ENCODE measurements at regions not wholly inside any gene's neighbourhood (a gene's known extent, or its start where the extent isn't known, plus 50 kb on each side); places are given as distances from the start of the nearest gene placed in this dataset.

DNA sequence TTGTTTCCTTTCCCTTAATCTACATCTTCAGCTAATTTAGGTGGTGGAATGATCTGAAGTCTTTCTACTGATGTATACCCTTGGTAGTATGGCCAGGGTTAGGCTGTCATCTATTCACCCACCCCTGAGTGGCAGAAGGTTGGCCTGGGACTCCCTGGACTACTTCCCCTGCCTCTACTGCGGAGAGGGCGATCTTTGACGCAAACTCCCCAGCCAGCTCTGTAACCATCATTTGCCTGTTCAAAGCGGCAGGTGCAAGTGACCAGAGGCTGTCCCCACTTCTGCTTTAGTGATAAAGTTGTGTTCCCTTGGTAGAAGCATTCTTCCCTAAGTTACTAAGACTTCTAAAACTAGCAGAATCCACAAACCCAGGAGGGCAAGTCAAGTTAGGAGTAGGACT, 70.8 kb upstream of the UNC5B start:
- Histone ChIP-seq H3K27me3 (ENCODE audit: insufficient read depth, low read length, poor library complexity, severe bottlenecking) (no peaks in the 10 kb centered on the region), H3K9me3 (ENCODE audit: low read length) (no peaks in the 10 kb centered on the region), H3K4me3 (ENCODE audit: low read length) (no peak overlapping the region), H3K36me3 (ENCODE audit: insufficient read depth, low read length) (no peaks in the 10 kb centered on the region), H3K27ac (ENCODE audit: low read depth, low read length) (no peak overlapping the region), H3K4me1 (ENCODE audit: insufficient read depth, low read length) (no peaks in the 10 kb centered on the region)
- peaks cover 4 to 23% of the 10 kb centered on the region in 2 donors for H3K27me3 Mint-ChIP-seq
- no peak for DNase-seq
- H3K4me3 Mint-ChIP-seq, result no peak overlapping the region
- H3K36me3 Mint-ChIP-seq, result peaks cover 0 to 1% (median 0%) of the 10 kb centered on the region in 3 donors
- H3K27ac Mint-ChIP-seq, result no peak overlapping the region
- H3K9me3 Mint-ChIP-seq, result no peaks in the 10 kb centered on the region
- CTCF ChIA-PET, result no interaction called here
- POLR2A ChIA-PET, result no interaction called here
- H3K4me1 Mint-ChIP-seq, result no peaks in the 10 kb centered on the region

DNA sequence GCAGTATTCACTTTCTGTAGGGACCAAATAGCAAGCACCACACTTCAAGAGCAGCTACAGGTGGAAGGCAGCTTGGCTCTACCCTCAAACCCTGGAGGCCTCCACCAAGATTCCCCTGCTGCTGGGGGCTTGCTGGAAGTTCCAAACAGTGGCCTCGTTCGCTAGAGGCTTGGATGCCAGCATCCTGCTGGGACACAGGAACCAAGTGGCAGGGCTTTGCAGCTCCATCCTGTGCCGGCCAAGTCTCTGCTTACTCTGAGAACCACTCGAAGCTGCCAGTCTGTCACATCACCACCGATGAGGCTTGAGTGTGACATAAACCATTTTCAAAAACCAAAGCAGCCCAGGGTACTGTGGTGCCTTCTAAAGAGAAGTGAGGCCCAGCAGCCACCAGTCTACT, 69.2 kb upstream of the UNC5B start:
- H3K27ac Mint-ChIP-seq, result no peak overlapping the region
- H3K4me1 Mint-ChIP-seq, result no peaks in the 10 kb centered on the region
- CTCF ChIA-PET, result interaction anchor here (1.1 kb wide), 1 partner anchor 8 kb away, joined by 3 read pairs; no protein-coding TSS in a partner anchor
- POLR2A ChIA-PET, result no interaction called here
- H3K36me3 Mint-ChIP-seq, result peaks cover 0 to 1% (median 0%) of the 10 kb centered on the region in 3 donors
- no peak overlapping the region for H3K27ac ChIP-seq (ENCODE audit: low read depth, low read length)
- no peaks in the 10 kb centered on the region for H3K9me3 Mint-ChIP-seq
- H3K4me3 ChIP-seq (ENCODE audit: low read length), result no peak overlapping the region
- peaks cover 4 to 18% of the 10 kb centered on the region in 2 donors for H3K27me3 Mint-ChIP-seq
- no peak overlapping the region for H3K4me3 Mint-ChIP-seq
- H3K27me3 ChIP-seq (ENCODE audit: insufficient read depth, low read length, poor library complexity, severe bottlenecking), result no peaks in the 10 kb centered on the region
- H3K36me3 ChIP-seq (ENCODE audit: insufficient read depth, low read length), result no peaks in the 10 kb centered on the region
- DNase-seq, result no peak
- H3K9me3 ChIP-seq (ENCODE audit: low read length), result no peaks in the 10 kb centered on the region
- no peaks in the 10 kb centered on the region for H3K4me1 ChIP-seq (ENCODE audit: insufficient read depth, low read length)

DNA sequence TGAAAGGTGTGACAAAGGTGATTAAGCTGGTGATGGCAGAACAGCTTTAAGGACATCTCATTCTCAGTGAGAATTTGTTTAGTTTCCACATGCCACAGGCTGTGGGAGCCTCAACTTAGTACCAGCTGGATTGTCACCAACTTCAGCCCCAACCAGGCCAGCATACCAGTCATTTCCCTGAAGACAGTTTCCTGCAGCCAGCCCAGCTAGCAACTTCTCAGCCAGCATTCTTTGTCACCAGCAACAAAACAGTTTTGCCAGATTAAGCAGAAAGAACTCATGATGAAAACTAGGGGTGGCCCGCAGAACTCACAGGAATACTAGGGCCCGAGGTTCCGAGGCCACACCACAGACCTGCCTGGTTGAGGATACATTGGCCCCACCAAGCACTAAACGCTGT, 68.8 kb upstream of the UNC5B start:
- ChIA-PET CTCF (interaction anchor here (1.1 kb wide), 1 partner anchor 9 kb away, joined by 3 read pairs; no protein-coding TSS in a partner anchor), POLR2A (no interaction called here)
- peaks cover 1 to 14% of the 10 kb centered on the region in 2 donors for H3K27me3 Mint-ChIP-seq
- H3K27ac ChIP-seq (ENCODE audit: low read depth, low read length), result no peak overlapping the region
- no peaks in the 10 kb centered on the region for H3K4me1 Mint-ChIP-seq
- H3K4me1 ChIP-seq (ENCODE audit: insufficient read depth, low read length), result no peaks in the 10 kb centered on the region
- no peaks in the 10 kb centered on the region for H3K27me3 ChIP-seq (ENCODE audit: insufficient read depth, low read length, poor library complexity, severe bottlenecking)
- no peak overlapping the region for H3K4me3 ChIP-seq (ENCODE audit: low read length)
- H3K36me3 ChIP-seq (ENCODE audit: insufficient read depth, low read length), result no peaks in the 10 kb centered on the region
- H3K9me3 Mint-ChIP-seq, result no peaks in the 10 kb centered on the region
- no peaks in the 10 kb centered on the region for H3K9me3 ChIP-seq (ENCODE audit: low read length)
- DNase-seq, result no peak
- H3K36me3 Mint-ChIP-seq, result peaks cover 0 to under 1% (median 0%) of the 10 kb centered on the region in 3 donors
- no peak overlapping the region for H3K27ac Mint-ChIP-seq
- H3K4me3 Mint-ChIP-seq, result no peak overlapping the region

DNA sequence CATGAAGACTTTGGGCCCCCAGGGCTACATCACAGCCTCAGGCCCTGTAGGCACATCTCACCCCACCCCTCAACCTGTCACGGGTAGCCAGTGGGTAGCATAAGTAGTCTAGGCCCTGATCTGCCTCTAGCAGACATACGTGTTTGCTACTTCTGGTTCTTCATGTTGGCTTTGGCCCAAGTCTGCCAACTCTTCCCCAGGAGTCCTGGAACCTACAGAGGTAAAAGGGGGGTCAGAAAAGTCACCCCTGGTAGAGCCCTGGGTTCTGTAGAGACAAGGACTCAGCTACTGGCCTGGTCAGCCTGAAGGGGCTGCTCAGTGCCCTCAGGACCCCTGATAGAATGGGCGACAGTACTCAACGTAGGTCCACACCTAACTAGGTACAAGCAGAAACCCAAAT, 67.5 kb upstream of the UNC5B start:
- no peak overlapping the region for H3K27ac ChIP-seq (ENCODE audit: low read depth, low read length)
- H3K4me3 Mint-ChIP-seq, result no peak overlapping the region
- no peak for DNase-seq
- no peaks in the 10 kb centered on the region for H3K9me3 Mint-ChIP-seq
- no peaks in the 10 kb centered on the region for H3K9me3 ChIP-seq (ENCODE audit: low read length)
- H3K36me3 Mint-ChIP-seq, result no peaks in the 10 kb centered on the region
- no peaks in the 10 kb centered on the region for H3K4me1 ChIP-seq (ENCODE audit: insufficient read depth, low read length)
- no peaks in the 10 kb centered on the region for H3K36me3 ChIP-seq (ENCODE audit: insufficient read depth, low read length)
- H3K4me3 ChIP-seq (ENCODE audit: low read length), result no peak overlapping the region
- ChIA-PET CTCF (no interaction called here), POLR2A (no interaction called here)
- no peaks in the 10 kb centered on the region for H3K4me1 Mint-ChIP-seq
- no peak overlapping the region for H3K27ac Mint-ChIP-seq
- no peaks in the 10 kb centered on the region for H3K27me3 ChIP-seq (ENCODE audit: insufficient read depth, low read length, poor library complexity, severe bottlenecking)
- peaks cover 1 to 7% of the 10 kb centered on the region in 2 donors for H3K27me3 Mint-ChIP-seq

DNA sequence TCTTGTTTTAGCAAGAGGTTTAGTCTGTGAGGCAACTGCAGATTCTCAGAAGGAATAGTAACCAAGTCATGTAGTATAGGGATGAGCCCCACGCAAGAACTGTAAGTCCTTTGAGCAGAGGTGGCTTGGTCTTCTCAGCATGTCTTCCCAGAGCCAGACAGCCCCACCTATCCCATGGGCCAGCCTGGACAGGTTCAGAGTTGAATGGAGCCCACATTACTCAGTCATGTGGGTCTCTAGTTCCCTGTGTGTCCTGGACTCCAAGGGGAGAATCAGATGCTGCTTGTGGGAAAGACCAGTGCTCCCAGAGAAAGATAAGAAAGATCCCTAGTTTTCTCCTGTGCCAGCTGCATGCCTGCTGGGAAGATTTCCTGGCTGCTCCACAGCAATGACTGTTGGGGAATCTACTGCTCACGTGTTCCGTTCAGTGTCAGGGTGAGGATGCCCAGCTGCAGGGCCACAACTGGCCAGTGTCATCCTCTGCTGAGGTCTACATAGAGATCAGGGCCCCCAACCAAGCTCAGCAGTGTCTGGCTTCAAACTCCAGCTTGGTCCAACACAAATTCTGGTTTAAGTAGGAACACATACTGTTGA, 66.9 kb upstream of the UNC5B start:
- Histone ChIP-seq H3K27ac (ENCODE audit: low read depth, low read length) (no peak overlapping the region), H3K27me3 (ENCODE audit: insufficient read depth, low read length, poor library complexity, severe bottlenecking) (no peaks in the 10 kb centered on the region), H3K4me3 (ENCODE audit: low read length) (no peak overlapping the region), H3K36me3 (ENCODE audit: insufficient read depth, low read length) (no peaks in the 10 kb centered on the region), H3K4me1 (ENCODE audit: insufficient read depth, low read length) (no peaks in the 10 kb centered on the region), H3K9me3 (ENCODE audit: low read length) (no peaks in the 10 kb centered on the region)
- H3K36me3 Mint-ChIP-seq, result no peaks in the 10 kb centered on the region
- H3K27me3 Mint-ChIP-seq, result peaks cover 1 to 7% of the 10 kb centered on the region in 2 donors
- no peak overlapping the region for H3K27ac Mint-ChIP-seq
- no peaks in the 10 kb centered on the region for H3K4me1 Mint-ChIP-seq
- H3K9me3 Mint-ChIP-seq, result no peaks in the 10 kb centered on the region
- DNase-seq, result no peak
- H3K4me3 Mint-ChIP-seq, result no peak overlapping the region
- ChIA-PET CTCF (no interaction called here), POLR2A (no interaction called here)

DNA sequence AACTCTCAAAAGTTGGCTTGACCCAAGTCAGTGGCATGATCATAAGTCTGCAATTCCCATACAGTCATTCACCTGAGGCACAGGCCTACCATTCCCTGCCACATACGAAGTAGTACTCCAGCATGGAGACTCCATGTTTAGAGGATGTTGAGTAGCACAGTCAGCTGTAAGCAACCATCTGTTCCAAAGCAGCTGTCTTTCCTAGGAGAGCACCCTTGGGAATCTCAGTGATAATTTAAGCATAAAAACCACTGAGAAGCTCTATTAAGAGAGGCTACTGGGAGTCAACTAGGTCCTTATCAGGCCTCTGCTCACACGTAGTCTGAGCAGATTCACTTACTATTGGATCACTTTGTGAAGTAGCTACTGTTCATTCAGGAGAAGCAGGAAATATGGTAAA, 61.6 kb upstream of the UNC5B start:
- peaks cover 3 to 4% of the 10 kb centered on the region in 2 donors for H3K27me3 Mint-ChIP-seq
- Histone ChIP-seq H3K4me1 (ENCODE audit: insufficient read depth, low read length) (no peaks in the 10 kb centered on the region), H3K36me3 (ENCODE audit: insufficient read depth, low read length) (no peaks in the 10 kb centered on the region), H3K4me3 (ENCODE audit: low read length) (no peak overlapping the region), H3K27ac (ENCODE audit: low read depth, low read length) (no peak overlapping the region), H3K9me3 (ENCODE audit: low read length) (no peaks in the 10 kb centered on the region), H3K27me3 (ENCODE audit: insufficient read depth, low read length, poor library complexity, severe bottlenecking) (no peaks in the 10 kb centered on the region)
- no peaks in the 10 kb centered on the region for H3K9me3 Mint-ChIP-seq
- no peaks in the 10 kb centered on the region for H3K36me3 Mint-ChIP-seq
- CTCF ChIA-PET, result no interaction called here
- H3K4me1 Mint-ChIP-seq, result no peaks in the 10 kb centered on the region
- H3K27ac Mint-ChIP-seq, result no peak overlapping the region
- no peak for DNase-seq
- POLR2A ChIA-PET, result no interaction called here
- no peak overlapping the region for H3K4me3 Mint-ChIP-seq

DNA sequence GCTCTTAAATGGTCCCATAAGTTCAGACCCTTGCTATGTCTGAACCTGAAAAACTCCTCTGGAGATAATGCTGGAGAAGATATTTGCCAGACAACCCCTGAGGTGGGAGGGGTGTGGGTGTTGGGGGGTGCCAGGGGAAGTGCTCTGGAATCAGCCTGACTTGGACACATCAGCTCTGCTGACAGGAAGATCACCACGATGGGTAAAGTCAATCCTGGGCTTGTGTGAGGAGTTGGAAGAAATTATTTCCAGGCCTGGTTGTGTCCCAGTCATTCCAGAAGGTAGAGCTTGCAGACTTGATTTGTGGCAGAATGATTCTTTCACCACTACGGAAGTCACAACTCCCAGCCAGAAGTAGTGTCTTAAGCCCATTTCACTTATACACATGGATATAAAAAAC, 60.3 kb upstream of the UNC5B start:
- Histone ChIP-seq H3K27me3 (ENCODE audit: insufficient read depth, low read length, poor library complexity, severe bottlenecking) (no peaks in the 10 kb centered on the region), H3K36me3 (ENCODE audit: insufficient read depth, low read length) (no peaks in the 10 kb centered on the region), H3K4me1 (ENCODE audit: insufficient read depth, low read length) (no peaks in the 10 kb centered on the region), H3K9me3 (ENCODE audit: low read length) (no peaks in the 10 kb centered on the region), H3K27ac (ENCODE audit: low read depth, low read length) (no peak overlapping the region), H3K4me3 (ENCODE audit: low read length) (no peak overlapping the region)
- DNase-seq, result no peak
- H3K36me3 Mint-ChIP-seq, result no peaks in the 10 kb centered on the region
- no peaks in the 10 kb centered on the region for H3K4me1 Mint-ChIP-seq
- no peaks in the 10 kb centered on the region for H3K9me3 Mint-ChIP-seq
- ChIA-PET POLR2A (no interaction called here), CTCF (no interaction called here)
- no peak overlapping the region for H3K27ac Mint-ChIP-seq
- H3K27me3 Mint-ChIP-seq, result peaks cover under 1 to 3% of the 10 kb centered on the region in 2 donors
- no peak overlapping the region for H3K4me3 Mint-ChIP-seq

DNA sequence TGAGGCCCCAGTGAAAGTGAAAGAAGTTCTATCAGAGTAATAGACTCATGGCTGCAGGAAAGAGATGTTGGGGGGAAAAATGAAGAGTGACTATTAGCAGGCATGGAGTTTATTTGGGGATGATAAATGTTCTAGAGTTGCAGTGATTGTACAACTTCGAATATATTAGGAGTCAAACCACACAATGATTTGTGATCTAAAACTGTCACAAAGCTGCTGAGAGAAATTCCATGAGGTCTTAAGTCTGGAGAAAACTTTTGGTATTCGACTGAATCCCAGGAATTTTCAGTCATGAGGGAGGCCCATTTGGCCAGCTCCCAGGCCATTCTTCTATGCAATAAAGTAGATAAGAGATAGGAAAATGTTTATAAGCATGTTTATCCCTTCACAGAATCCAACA, 55.9 kb upstream of the UNC5B start:
- no peaks in the 10 kb centered on the region for H3K36me3 Mint-ChIP-seq
- H3K27me3 ChIP-seq (ENCODE audit: insufficient read depth, low read length, poor library complexity, severe bottlenecking), result no peaks in the 10 kb centered on the region
- H3K27ac Mint-ChIP-seq, result no peak overlapping the region
- H3K4me1 Mint-ChIP-seq, result peaks cover 0 to 4% (median 0%) of the 10 kb centered on the region in 3 donors
- no peaks in the 10 kb centered on the region for H3K36me3 ChIP-seq (ENCODE audit: insufficient read depth, low read length)
- H3K27me3 Mint-ChIP-seq, result peaks cover 0 to 3% of the 10 kb centered on the region in 2 donors
- ChIA-PET POLR2A (no interaction called here), CTCF (no interaction called here)
- no peaks in the 10 kb centered on the region for H3K4me1 ChIP-seq (ENCODE audit: insufficient read depth, low read length)
- DNase-seq, result no peak
- H3K27ac ChIP-seq (ENCODE audit: low read depth, low read length), result no peak overlapping the region
- no peak overlapping the region for H3K4me3 Mint-ChIP-seq
- H3K9me3 ChIP-seq (ENCODE audit: low read length), result no peaks in the 10 kb centered on the region
- no peak overlapping the region for H3K4me3 ChIP-seq (ENCODE audit: low read length)
- H3K9me3 Mint-ChIP-seq, result no peaks in the 10 kb centered on the region

DNA sequence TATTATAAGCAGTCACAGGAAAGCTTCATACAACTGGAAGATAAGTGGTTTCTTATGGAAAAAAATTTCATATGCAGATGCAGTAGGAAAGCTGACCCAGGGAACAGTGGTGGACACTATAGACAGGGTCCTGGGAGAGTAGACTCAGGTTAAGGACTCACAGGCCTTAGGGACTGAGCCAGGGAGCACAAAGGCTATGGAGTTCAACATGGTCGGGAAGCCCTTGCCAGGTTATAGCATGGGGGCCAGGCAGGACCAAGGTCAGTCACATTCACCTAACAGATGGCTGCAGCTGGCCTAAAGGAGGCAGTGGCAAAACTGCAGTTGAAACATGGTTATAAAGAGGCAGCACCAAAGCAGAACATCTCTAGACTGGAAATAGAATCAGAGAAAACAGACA, 54.9 kb upstream of the UNC5B start:
- Histone ChIP-seq H3K9me3 (ENCODE audit: low read length) (no peaks in the 10 kb centered on the region), H3K27me3 (ENCODE audit: insufficient read depth, low read length, poor library complexity, severe bottlenecking) (no peaks in the 10 kb centered on the region), H3K4me1 (ENCODE audit: insufficient read depth, low read length) (no peaks in the 10 kb centered on the region), H3K36me3 (ENCODE audit: insufficient read depth, low read length) (no peaks in the 10 kb centered on the region), H3K4me3 (ENCODE audit: low read length) (no peak overlapping the region), H3K27ac (ENCODE audit: low read depth, low read length) (no peak overlapping the region)
- no peak overlapping the region for H3K4me3 Mint-ChIP-seq
- no peak for DNase-seq
- H3K27ac Mint-ChIP-seq, result no peak overlapping the region
- CTCF ChIA-PET, result no interaction called here
- H3K27me3 Mint-ChIP-seq, result peaks cover 0 to 3% of the 10 kb centered on the region in 2 donors
- H3K9me3 Mint-ChIP-seq, result no peaks in the 10 kb centered on the region
- no peaks in the 10 kb centered on the region for H3K36me3 Mint-ChIP-seq
- POLR2A ChIA-PET, result no interaction called here
- H3K4me1 Mint-ChIP-seq, result peaks cover 0 to 4% (median 0%) of the 10 kb centered on the region in 3 donors

Data from CD8-positive, alpha-beta memory T cell (primary cell).